ENCODE measurements at regions not wholly inside any gene's neighbourhood (a gene's known extent, or its start where the extent isn't known, plus 50 kb on each side); places are given as distances from the start of the nearest gene placed in this dataset.

- TF ChIP-seq CTCF (IDR thresholded peaks at IDR 0.05): no peak
- no peak for TF ChIP-seq POLR2AphosphoS5 (IDR thresholded peaks at IDR 0.05)
- no peak for TF ChIP-seq POLR2A (IDR thresholded peaks at IDR 0.05)
- TF ChIP-seq EP300 (IDR thresholded peaks at IDR 0.05): no peak
Measured at GRCh38 chrY:7810359-7810758, 898.8 kb upstream of the AMELY start.

All from gastroesophageal sphincter (tissue), 3 donors.